Neutrophil (primary cell): ENCODE measurements at regions not wholly inside any gene's neighbourhood (a gene's known extent, or its start where the extent isn't known, plus 50 kb on each side); places are given as distances from the start of the nearest gene placed in this dataset.
"Not testable (repeated sequence)": the region's sequence is repeated elsewhere in the genome, so short reads cannot be mapped to it uniquely, and the experiment has no call there.

Experiments
- H3K27ac ChIP-seq: fragments of 200-600 bp; sonication (generic); 2 replicates; pipeline ENCODE4 v1.5.1; 2016; ENCODE audit warnings: mild to moderate bottlenecking, moderate library complexity
- H3K27me3 ChIP-seq: fragments of 200-600 bp; sonication (generic); 2 replicates; pipeline ENCODE4 v1.6.0; 2016; ENCODE audit warnings: mild to moderate bottlenecking
- H3K36me3 ChIP-seq: fragments of 200-600 bp; sonication (generic); 2 replicates; pipeline ENCODE4 v1.5.1; 2017
- H3K4me1 ChIP-seq, 2 experiments: fragments of 200-600 bp in 1 of 2; sonication (generic) in 1 of 2; 1 replicate in 1 of 2; 2 replicates in 1 of 2; pipeline versions ENCODE4 v1.5.1 to v1.6.1; 2013 to 2016; ENCODE audit warnings: low read depth in 1 of 2, low read length in 1 of 2, mild to moderate bottlenecking in 1 of 2, moderate library complexity in 1 of 2; ENCODE audit not compliant: control insufficient read depth in 1 of 2, insufficient read depth in 1 of 2
- H3K4me3 ChIP-seq, 2 experiments: fragments of 200-600 bp in 1 of 2; sonication (generic) in 1 of 2; 1 replicate in 1 of 2; 2 replicates in 1 of 2; pipeline ENCODE4 v1.5.1; 2013 to 2016; ENCODE audit warnings: low read depth in 1 of 2, low read length in 1 of 2, mild to moderate bottlenecking in 1 of 2, moderate library complexity in 1 of 2
- H3K9me3 ChIP-seq: fragments of 200-600 bp; sonication (generic); 2 replicates; pipeline ENCODE4 v1.5.1; 2016
- CTCF ChIP-seq: fragments of 200-600 bp; sonication (generic); IDR thresholded peaks from 2 replicates; pipeline ENCODE4 v1.5.1; 2016; ENCODE audit warnings: antibody characterized with exemption

- H3K27ac ChIP-seq = no peak overlapping the region
- H3K36me3 ChIP-seq = no peaks in the 10 kb centered on the region
- no peak overlapping the region for H3K4me3 ChIP-seq
- H3K9me3 ChIP-seq = no peaks in the 10 kb centered on the region
- H3K4me1 ChIP-seq = peaks cover 12 to 15% of the 10 kb centered on the region in 2 experiments
- H3K27me3 ChIP-seq = peaks cover 43% of the 10 kb centered on the region
- no peak for TF ChIP-seq CTCF
Observed at GRCh38 chr6:27190126-27190525, 57.4 kb upstream of the PRSS16 start.

DNA sequence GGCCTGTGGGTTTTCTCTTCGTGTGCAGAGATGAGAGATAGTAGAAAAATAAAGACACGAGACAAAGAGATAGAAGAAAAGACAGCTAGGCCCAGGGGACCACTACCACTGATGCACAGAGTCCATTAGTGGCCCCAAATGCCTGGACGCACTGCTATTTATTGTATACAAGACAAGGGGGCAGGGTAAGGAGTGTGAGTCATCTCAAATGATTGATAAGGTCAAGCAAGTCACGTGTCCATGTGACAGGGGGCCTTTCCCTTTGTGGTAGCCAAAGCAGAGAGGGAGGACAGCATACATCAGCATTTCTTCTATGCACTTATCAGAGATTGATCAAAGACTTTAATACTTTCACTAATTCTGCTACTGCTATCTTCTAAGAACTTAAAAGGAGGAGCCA is 53.0 kb upstream of the PRSS16 start:
- not testable (repeated sequence) for H3K36me3 ChIP-seq, H3K4me1 ChIP-seq, H3K9me3 ChIP-seq, H3K4me3 ChIP-seq, H3K27ac ChIP-seq
- peaks cover 10% of the 10 kb centered on the region for H3K27me3 ChIP-seq

DNA sequence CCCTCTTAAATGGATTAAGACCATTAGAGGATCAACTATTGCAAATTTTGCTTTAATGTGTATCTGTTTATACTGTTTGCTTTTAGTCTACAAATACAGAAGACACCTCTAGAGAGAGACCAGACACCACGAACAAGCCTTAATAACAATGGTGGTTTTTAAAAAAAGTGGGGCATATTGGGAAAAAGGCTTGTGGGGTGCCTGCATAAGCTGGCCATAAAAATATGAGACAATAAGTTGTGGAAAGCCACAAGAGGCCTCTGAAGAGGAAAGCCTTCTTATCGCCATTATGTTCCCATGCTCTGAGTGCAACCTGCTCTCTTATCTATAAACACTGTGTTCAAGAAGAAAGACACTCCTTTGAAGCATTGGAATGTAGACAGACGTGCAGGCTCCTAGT is 52.0 kb upstream of the PRSS16 start:
- H3K27ac ChIP-seq, H3K9me3 ChIP-seq, H3K4me3 ChIP-seq, H3K4me1 ChIP-seq, H3K27me3 ChIP-seq, H3K36me3 ChIP-seq: not testable (repeated sequence)
